DOHH2 (cell line): ENCODE measurements at regions not wholly inside any gene's neighbourhood (a gene's known extent, or its start where the extent isn't known, plus 50 kb on each side); places are given as distances from the start of the nearest gene placed in this dataset.

Experiments used
- EZH2phosphoT487 ChIP-seq: fragments of 200-600 bp; sonication (generic); IDR thresholded peaks from 2 replicates; pipeline ENCODE4 v1.6.1; 2017; ENCODE audit warnings: borderline replicate concordance, mild to moderate bottlenecking, antibody characterized with exemption, low read length, moderate library complexity, mixed read lengths
- TF ChIP-seq, protein P1 (sequence below): fragments of 200-600 bp; sonication (generic); IDR thresholded peaks from one replicate; pipeline ENCODE4 v1.5.1; 2014; ENCODE audit warnings: antibody characterized with exemption, mild to moderate bottlenecking, low read depth, low read length; ENCODE audit not compliant: poor library complexity, severe bottlenecking

DNA sequence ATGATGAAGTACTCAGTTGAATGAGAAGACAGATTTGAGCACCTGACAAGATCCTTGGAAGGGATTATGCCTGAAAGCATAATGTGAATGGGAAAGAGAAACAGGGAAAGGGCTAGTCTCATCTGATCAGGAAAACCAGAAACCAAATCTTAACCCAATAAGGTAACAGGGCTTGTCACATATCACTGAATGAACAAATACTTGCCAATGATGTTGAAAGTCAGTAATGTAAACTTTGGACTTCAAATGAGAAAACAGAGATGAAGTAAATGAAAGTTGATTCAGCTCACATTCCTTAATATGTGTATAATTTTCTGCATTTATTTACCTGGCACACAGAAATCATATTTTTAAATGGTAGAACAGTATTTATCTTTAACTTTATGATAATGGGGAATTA is 480.0 kb downstream of the KCTD12 start:
- TF ChIP-seq, protein P1, sequence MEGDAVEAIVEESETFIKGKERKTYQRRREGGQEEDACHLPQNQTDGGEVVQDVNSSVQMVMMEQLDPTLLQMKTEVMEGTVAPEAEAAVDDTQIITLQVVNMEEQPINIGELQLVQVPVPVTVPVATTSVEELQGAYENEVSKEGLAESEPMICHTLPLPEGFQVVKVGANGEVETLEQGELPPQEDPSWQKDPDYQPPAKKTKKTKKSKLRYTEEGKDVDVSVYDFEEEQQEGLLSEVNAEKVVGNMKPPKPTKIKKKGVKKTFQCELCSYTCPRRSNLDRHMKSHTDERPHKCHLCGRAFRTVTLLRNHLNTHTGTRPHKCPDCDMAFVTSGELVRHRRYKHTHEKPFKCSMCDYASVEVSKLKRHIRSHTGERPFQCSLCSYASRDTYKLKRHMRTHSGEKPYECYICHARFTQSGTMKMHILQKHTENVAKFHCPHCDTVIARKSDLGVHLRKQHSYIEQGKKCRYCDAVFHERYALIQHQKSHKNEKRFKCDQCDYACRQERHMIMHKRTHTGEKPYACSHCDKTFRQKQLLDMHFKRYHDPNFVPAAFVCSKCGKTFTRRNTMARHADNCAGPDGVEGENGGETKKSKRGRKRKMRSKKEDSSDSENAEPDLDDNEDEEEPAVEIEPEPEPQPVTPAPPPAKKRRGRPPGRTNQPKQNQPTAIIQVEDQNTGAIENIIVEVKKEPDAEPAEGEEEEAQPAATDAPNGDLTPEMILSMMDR: no peak
- TF ChIP-seq EZH2phosphoT487: no peak
